ENCODE measurements at regions not wholly inside any gene's neighbourhood (a gene's known extent, or its start where the extent isn't known, plus 50 kb on each side); places are given as distances from the start of the nearest gene placed in this dataset.

GRCh38 chr9:84054341-84055010 is 73.9 kb downstream of the RMI1 start:
- Histone ChIP-seq H3K4me3 (ENCODE audit: low read length) (no peak overlapping the region), H3K4me1 (ENCODE audit: control insufficient read depth, insufficient read depth, low read length) (peaks cover 9% of the 10 kb centered on the region), H3K9me3 (ENCODE audit: control insufficient read depth, low read length) (no peaks in the 10 kb centered on the region), H3K27me3 (replicated peaks; ENCODE audit: control insufficient read depth, insufficient read depth, low read length) (peaks cover 1% of the 10 kb centered on the region), H3K9ac (ENCODE audit: low read length) (no peak overlapping the region), H3K36me3 (ENCODE audit: control insufficient read depth, insufficient read depth, low read length, severe bottlenecking) (no peaks in the 10 kb centered on the region)
- DNase-seq (ENCODE audit: low read depth): no peak

GRCh38 chr9:84057662-84058061 is 77.1 kb downstream of the RMI1 start:
- Histone ChIP-seq H3K27me3 (replicated peaks; ENCODE audit: control insufficient read depth, insufficient read depth, low read length) (no peaks in the 10 kb centered on the region), H3K4me3 (ENCODE audit: low read length) (no peak overlapping the region), H3K9me3 (ENCODE audit: control insufficient read depth, low read length) (no peaks in the 10 kb centered on the region), H3K4me1 (ENCODE audit: control insufficient read depth, insufficient read depth, low read length) (peaks cover 9% of the 10 kb centered on the region), H3K9ac (ENCODE audit: low read length) (no peak overlapping the region), H3K36me3 (ENCODE audit: control insufficient read depth, insufficient read depth, low read length, severe bottlenecking) (no peaks in the 10 kb centered on the region)
- no peak for DNase-seq (ENCODE audit: low read depth)

- Histone ChIP-seq H3K4me1 (ENCODE audit: control insufficient read depth, insufficient read depth, low read length) (peaks cover 2% of the 10 kb centered on the region), H3K9ac (ENCODE audit: low read length) (no peak overlapping the region), H3K36me3 (ENCODE audit: control insufficient read depth, insufficient read depth, low read length, severe bottlenecking) (no peaks in the 10 kb centered on the region), H3K9me3 (ENCODE audit: control insufficient read depth, low read length) (no peaks in the 10 kb centered on the region), H3K27me3 (replicated peaks; ENCODE audit: control insufficient read depth, insufficient read depth, low read length) (no peaks in the 10 kb centered on the region), H3K4me3 (ENCODE audit: low read length) (no peak overlapping the region)
- no peak for DNase-seq (ENCODE audit: low read depth)
Observed at GRCh38 chr9:84059936-84060335, 79.3 kb downstream of the RMI1 start.

GRCh38 chr9:84061613-84062193 is 81.1 kb downstream of the RMI1 start:
- Histone ChIP-seq H3K4me3 (ENCODE audit: low read length) (no peak overlapping the region), H3K36me3 (ENCODE audit: control insufficient read depth, insufficient read depth, low read length, severe bottlenecking) (no peaks in the 10 kb centered on the region), H3K9me3 (ENCODE audit: control insufficient read depth, low read length) (no peaks in the 10 kb centered on the region), H3K4me1 (ENCODE audit: control insufficient read depth, insufficient read depth, low read length) (no peaks in the 10 kb centered on the region), H3K9ac (ENCODE audit: low read length) (no peak overlapping the region), H3K27me3 (replicated peaks; ENCODE audit: control insufficient read depth, insufficient read depth, low read length) (no peaks in the 10 kb centered on the region)
- no peak for DNase-seq (ENCODE audit: low read depth)

GRCh38 chr9:84062538-84062937 is 81.9 kb downstream of the RMI1 start:
- Histone ChIP-seq H3K9me3 (ENCODE audit: control insufficient read depth, low read length) (no peaks in the 10 kb centered on the region), H3K4me3 (ENCODE audit: low read length) (no peak overlapping the region), H3K4me1 (ENCODE audit: control insufficient read depth, insufficient read depth, low read length) (no peaks in the 10 kb centered on the region), H3K36me3 (ENCODE audit: control insufficient read depth, insufficient read depth, low read length, severe bottlenecking) (no peaks in the 10 kb centered on the region), H3K27me3 (replicated peaks; ENCODE audit: control insufficient read depth, insufficient read depth, low read length) (no peaks in the 10 kb centered on the region), H3K9ac (ENCODE audit: low read length) (no peak overlapping the region)
- no peak for DNase-seq (ENCODE audit: low read depth)

GRCh38 chr9:84067821-84068220 is 87.2 kb downstream of the RMI1 start:
- no peaks in the 10 kb centered on the region for H3K9me3 ChIP-seq (ENCODE audit: control insufficient read depth, low read length)
- no peaks in the 10 kb centered on the region for H3K4me1 ChIP-seq (ENCODE audit: control insufficient read depth, insufficient read depth, low read length)
- H3K36me3 ChIP-seq (ENCODE audit: control insufficient read depth, insufficient read depth, low read length, severe bottlenecking): no peaks in the 10 kb centered on the region
- H3K4me3 ChIP-seq (ENCODE audit: low read length): no peak overlapping the region
- peaks cover 3% of the 10 kb centered on the region for H3K27me3 ChIP-seq (replicated peaks; ENCODE audit: control insufficient read depth, insufficient read depth, low read length)
- H3K9ac ChIP-seq (ENCODE audit: low read length): no peak overlapping the region
- no peak for DNase-seq (ENCODE audit: low read depth)

- no peak overlapping the region for H3K9ac ChIP-seq (ENCODE audit: low read length)
- no peaks in the 10 kb centered on the region for H3K36me3 ChIP-seq (ENCODE audit: control insufficient read depth, insufficient read depth, low read length, severe bottlenecking)
- H3K4me3 ChIP-seq (ENCODE audit: low read length): no peak overlapping the region
- H3K27me3 ChIP-seq (replicated peaks; ENCODE audit: control insufficient read depth, insufficient read depth, low read length): peaks cover 3% of the 10 kb centered on the region
- no peaks in the 10 kb centered on the region for H3K9me3 ChIP-seq (ENCODE audit: control insufficient read depth, low read length)
- DNase-seq (ENCODE audit: low read depth): no peak
- H3K4me1 ChIP-seq (ENCODE audit: control insufficient read depth, insufficient read depth, low read length): no peaks in the 10 kb centered on the region
Observed at GRCh38 chr9:84068872-84069271, 88.3 kb downstream of the RMI1 start.

GRCh38 chr9:84070590-84070989 is 90.0 kb downstream of the RMI1 start:
- no peak for DNase-seq (ENCODE audit: low read depth)
- no peaks in the 10 kb centered on the region for H3K4me1 ChIP-seq (ENCODE audit: control insufficient read depth, insufficient read depth, low read length)

GRCh38 chr9:84072621-84073180 is 92.1 kb downstream of the RMI1 start:
- Histone ChIP-seq H3K9ac (ENCODE audit: low read length) (no peak overlapping the region), H3K27me3 (replicated peaks; ENCODE audit: control insufficient read depth, insufficient read depth, low read length) (peaks cover 3% of the 10 kb centered on the region), H3K9me3 (ENCODE audit: control insufficient read depth, low read length) (no peaks in the 10 kb centered on the region), H3K4me1 (ENCODE audit: control insufficient read depth, insufficient read depth, low read length) (no peaks in the 10 kb centered on the region), H3K4me3 (ENCODE audit: low read length) (no peak overlapping the region), H3K36me3 (ENCODE audit: control insufficient read depth, insufficient read depth, low read length, severe bottlenecking) (no peaks in the 10 kb centered on the region)
- DNase-seq (ENCODE audit: low read depth): no peak

More at GRCh38 chr9:84070590-84070989, 90.0 kb downstream of the RMI1 start:
- Histone ChIP-seq H3K4me3 (ENCODE audit: low read length) (no peak overlapping the region), H3K9me3 (ENCODE audit: control insufficient read depth, low read length) (no peaks in the 10 kb centered on the region), H3K9ac (ENCODE audit: low read length) (no peak overlapping the region), H3K36me3 (ENCODE audit: control insufficient read depth, insufficient read depth, low read length, severe bottlenecking) (no peaks in the 10 kb centered on the region), H3K27me3 (replicated peaks; ENCODE audit: control insufficient read depth, insufficient read depth, low read length) (peaks cover 3% of the 10 kb centered on the region)

GRCh38 chr9:84075004-84075403 is 94.4 kb downstream of the RMI1 start:
- Histone ChIP-seq H3K9me3 (ENCODE audit: control insufficient read depth, low read length) (no peaks in the 10 kb centered on the region), H3K36me3 (ENCODE audit: control insufficient read depth, insufficient read depth, low read length, severe bottlenecking) (no peaks in the 10 kb centered on the region), H3K4me1 (ENCODE audit: control insufficient read depth, insufficient read depth, low read length) (no peaks in the 10 kb centered on the region), H3K27me3 (replicated peaks; ENCODE audit: control insufficient read depth, insufficient read depth, low read length) (no peaks in the 10 kb centered on the region), H3K4me3 (ENCODE audit: low read length) (no peak overlapping the region), H3K9ac (ENCODE audit: low read length) (no peak overlapping the region)
- no peak for DNase-seq (ENCODE audit: low read depth)

GRCh38 chr9:84076384-84076783 is 95.8 kb downstream of the RMI1 start:
- no peaks in the 10 kb centered on the region for H3K4me1 ChIP-seq (ENCODE audit: control insufficient read depth, insufficient read depth, low read length)
- no peak overlapping the region for H3K9ac ChIP-seq (ENCODE audit: low read length)
- no peak for DNase-seq (ENCODE audit: low read depth)
- no peak overlapping the region for H3K4me3 ChIP-seq (ENCODE audit: low read length)
- no peaks in the 10 kb centered on the region for H3K9me3 ChIP-seq (ENCODE audit: control insufficient read depth, low read length)
- H3K27me3 ChIP-seq (replicated peaks; ENCODE audit: control insufficient read depth, insufficient read depth, low read length): peaks cover under 1% of the 10 kb centered on the region
- H3K36me3 ChIP-seq (ENCODE audit: control insufficient read depth, insufficient read depth, low read length, severe bottlenecking): no peaks in the 10 kb centered on the region
